H7 (cell line): ENCODE measurements at regions not wholly inside any gene's neighbourhood (a gene's known extent, or its start where the extent isn't known, plus 50 kb on each side); places are given as distances from the start of the nearest gene placed in this dataset.
"Not testable (repeated sequence)": the region's sequence is repeated elsewhere in the genome, so short reads cannot be mapped to it uniquely, and the experiment has no call there.

Source experiments
- DNase-seq: peaks from one replicate; pipeline ENCODE4 v3.0.0; 2012
- H3K27me3 ChIP-seq: 2 replicates; pipeline ENCODE4 v1.6.0; 2011; ENCODE audit warnings: mild to moderate bottlenecking, low read length; ENCODE audit not compliant: control insufficient read depth, insufficient read depth
- H3K36me3 ChIP-seq: replicated peaks from 2 replicates; pipeline ENCODE4 v1.5.1; 2011; ENCODE audit warnings: low read length; ENCODE audit not compliant: control insufficient read depth, insufficient read depth
- H3K4me3 ChIP-seq: 2 replicates; pipeline ENCODE4 v1.5.1; 2011; ENCODE audit warnings: low read depth, mild to moderate bottlenecking, control low read depth, low read length, moderate library complexity; ENCODE audit not compliant: insufficient read depth

DNA sequence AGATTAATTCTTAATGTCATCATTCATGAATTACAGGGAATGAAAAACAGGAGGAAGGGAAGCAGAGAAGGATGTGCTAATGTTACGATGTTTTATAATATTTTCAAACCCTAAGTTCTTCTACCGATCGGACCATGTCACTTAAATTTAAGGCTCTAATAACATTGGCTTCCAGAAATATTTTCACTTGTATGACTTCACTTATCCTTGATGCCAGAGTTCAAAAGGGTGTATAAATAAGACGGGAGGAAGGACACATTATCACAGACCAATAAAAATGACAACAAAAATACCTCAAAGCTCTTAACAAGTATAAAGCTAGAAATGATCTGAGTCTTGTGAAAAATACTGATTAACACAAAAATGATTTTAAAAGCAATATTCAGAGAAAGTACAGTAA lies 370.4 kb upstream of the CITED2 start:
- Histone ChIP-seq H3K4me3 (no peak overlapping the region), H3K27me3 (no peaks in the 10 kb centered on the region), H3K36me3 (no peaks in the 10 kb centered on the region)
- DNase-seq: no peak

DNA sequence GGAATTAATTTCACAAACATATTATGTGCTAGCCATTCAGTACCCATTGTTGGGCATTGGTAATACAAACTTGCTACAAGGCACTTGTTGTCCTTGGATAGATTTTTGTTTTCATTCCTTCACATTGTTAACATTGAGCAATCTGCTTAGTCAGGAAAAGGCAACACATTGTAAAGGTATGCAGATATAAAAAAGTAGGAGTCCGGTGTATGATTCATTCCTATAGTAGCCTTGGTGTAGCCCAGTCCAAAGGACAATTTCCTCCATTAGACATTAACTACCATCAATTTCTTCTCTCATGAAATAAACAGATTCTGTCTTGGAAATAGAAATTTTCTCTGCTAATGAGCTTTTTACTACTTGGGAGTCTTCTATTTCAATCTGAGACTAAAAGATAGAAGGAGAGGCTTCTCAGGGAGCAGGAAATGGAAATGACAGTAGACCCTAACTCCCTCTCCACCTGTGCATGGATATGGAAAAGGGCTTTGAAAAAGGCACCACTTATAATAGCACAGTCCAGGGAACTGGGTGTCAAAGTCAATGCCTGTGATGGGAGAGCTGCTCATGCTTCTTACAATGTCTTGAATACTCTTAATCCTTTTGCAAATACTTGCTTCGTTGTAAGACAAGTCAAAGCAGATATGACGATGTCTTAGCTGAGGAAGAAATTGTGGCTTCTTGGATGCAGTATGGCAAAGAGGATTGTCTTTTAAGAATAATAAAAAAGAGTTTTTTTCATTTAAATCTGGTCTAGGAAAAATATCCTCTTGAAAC lies 369.4 kb upstream of the CITED2 start:
- no peak for DNase-seq
- no peak overlapping the region for H3K4me3 ChIP-seq
- H3K36me3 ChIP-seq: no peaks in the 10 kb centered on the region
- H3K27me3 ChIP-seq: no peaks in the 10 kb centered on the region

DNA sequence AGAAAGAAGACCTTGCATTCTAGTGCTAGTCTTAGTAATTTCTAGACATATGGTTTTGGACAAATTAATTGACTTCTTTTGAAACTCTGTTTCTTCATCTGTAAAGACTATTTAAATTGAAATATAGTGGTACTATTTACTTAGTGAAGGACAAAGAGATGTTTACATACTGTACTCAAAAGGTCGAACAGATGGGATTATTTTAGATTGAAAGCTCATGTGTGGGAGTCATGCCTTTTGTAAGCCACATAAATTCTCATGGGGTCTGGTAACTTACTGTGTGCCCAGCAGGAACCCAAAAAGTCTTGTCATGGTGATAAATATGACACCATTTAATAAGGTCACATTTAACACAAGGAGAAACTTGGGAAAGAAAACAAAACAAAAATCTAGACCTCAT lies 368.2 kb upstream of the CITED2 start:
- DNase-seq: no peak
- H3K36me3 ChIP-seq: no peaks in the 10 kb centered on the region
- no peaks in the 10 kb centered on the region for H3K27me3 ChIP-seq
- no peak overlapping the region for H3K4me3 ChIP-seq

DNA sequence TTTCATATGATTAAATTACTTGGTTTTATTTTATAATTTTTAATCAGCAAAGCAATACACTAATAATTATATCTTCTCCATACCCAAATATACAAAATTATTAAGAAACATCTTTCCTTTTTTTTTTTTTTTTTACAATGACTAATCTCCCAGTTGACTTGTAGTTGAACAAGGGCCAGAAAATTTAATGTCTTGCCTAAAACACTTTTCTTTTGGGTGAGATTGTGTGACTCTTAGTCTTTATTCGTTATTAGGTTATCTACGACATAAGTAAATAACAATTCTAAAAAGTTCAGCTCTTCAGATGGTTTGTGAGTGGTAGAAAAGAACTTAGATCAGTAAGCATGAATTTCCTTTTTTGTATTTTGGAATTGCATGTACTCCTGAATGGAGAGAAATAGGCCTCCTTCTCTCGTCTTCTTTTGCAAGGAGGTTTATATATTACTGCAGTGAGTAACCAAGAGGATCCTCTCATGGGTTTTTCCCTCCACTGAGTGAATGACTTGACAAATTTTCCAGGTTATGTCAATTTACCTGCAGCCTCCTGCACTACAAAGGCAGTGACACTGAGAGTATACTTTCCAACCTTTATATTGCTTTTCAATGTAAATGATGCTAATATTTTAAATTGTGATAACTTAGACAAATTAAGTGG lies 364.5 kb upstream of the CITED2 start:
- no peak for DNase-seq
- H3K27me3 ChIP-seq: no peaks in the 10 kb centered on the region
- no peak overlapping the region for H3K4me3 ChIP-seq
- no peaks in the 10 kb centered on the region for H3K36me3 ChIP-seq

DNA sequence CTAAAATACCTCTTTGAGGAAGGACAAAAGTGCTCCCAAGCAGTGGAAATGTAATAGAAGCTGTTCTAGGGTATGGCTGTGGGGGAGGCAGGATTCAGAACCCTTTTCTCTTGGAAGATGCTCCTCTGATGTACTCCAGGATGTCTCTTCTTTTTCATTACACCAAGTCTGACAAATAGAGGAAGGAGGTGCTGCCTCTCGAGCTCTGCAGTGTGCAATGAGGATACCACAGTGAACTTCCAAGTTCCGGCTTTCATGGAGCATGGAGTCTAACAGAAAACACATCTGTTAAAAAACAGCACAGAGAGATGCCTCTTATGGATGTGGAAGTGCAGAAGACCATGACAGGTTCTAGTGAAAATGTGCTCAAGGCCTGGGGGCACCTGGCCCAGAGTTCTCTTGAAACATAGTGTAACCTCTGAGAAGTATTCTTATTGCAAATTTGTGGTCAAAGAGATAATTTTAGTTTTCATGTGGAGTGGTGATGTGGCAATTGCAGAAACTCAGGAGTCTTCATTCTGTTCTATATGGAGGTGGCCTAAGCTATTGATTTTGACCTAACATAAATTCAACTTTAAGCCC lies 362.0 kb upstream of the CITED2 start:
- no peak overlapping the region for H3K4me3 ChIP-seq
- no peak for DNase-seq

DNA sequence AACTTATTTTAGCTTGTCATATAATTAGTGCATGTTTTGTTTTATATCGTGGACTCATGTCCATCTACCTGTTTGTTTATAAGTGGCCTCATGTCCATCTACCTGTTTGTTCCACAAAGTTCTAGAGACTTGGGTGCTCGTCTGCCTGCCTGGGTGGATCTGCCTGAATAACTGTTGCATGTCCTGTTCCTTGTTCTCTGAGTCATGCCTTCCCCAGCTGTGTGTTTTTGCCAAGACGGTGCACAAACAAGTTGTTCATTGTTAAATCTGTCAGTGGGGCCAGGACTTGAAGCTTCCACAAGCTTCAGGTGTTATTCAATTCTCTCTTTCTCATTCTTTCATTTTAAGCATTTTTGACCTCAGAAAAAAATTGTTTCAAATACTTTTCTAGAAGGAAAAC lies 358.0 kb upstream of the CITED2 start:
- Histone ChIP-seq H3K27me3 (no peaks in the 10 kb centered on the region), H3K4me3 (no peak overlapping the region), H3K36me3 (no peaks in the 10 kb centered on the region)
- DNase-seq: no peak

More for the DNA sequence above, 362.0 kb upstream of the CITED2 start:
- no peaks in the 10 kb centered on the region for H3K27me3 ChIP-seq
- no peaks in the 10 kb centered on the region for H3K36me3 ChIP-seq

DNA sequence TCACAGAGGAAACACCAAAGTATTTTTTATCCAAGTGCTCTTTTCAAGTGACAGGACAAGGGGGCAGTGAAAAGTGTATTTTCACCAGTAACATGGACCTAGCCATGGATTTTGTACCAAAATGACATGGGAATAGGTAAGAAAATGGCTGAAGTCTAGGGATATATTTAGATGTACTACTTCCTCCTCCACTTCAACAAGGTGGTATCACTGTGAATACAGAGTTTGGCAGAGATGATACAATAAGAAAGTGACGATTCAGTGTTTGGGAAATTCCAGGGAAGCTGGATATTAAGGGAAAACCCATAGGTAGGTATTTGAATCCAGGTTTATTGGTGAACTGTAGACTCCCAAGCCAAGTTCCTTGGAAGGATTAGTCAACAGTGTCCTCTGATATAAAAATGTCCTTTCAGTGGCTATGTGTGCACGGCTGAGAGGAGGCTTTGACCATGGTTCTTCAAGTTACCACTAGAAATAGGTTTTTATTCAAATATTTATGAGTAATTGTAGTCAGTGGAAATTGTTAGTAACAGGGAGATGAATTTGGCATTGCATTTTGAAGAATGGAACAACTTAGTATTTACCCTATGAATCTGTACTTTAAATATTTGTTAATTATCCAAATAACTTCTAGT lies 356.0 kb upstream of the CITED2 start:
- Histone ChIP-seq H3K36me3 (no peaks in the 10 kb centered on the region), H3K4me3 (no peak overlapping the region), H3K27me3 (no peaks in the 10 kb centered on the region)
- no peak for DNase-seq

DNA sequence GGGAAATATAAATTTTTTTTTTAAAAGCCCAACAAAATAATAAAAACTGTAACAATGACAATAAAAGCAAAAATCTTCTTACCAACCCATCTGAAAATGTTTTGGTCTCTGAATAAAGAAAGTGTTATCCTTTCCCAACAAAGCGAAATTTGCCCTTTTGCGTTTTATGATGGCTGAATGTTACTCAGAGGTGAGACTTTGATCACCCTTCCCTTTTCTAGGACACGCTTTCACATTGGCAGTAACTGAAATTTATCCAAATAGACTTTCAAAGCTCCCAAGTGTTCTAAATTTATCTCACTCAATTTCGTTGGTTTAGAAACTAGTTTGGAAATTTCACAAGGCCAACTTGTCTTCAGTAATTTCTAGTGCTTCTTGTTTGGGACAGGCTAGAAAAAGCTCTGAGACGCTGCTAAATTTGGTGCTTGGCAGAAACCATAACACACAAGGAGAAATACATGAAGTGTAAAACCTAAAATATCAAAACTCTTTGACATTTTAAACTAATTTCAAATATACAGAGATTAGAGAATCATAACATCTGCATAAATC lies 354.5 kb upstream of the CITED2 start:
- Histone ChIP-seq H3K36me3 (no peaks in the 10 kb centered on the region), H3K27me3 (no peaks in the 10 kb centered on the region), H3K4me3 (no peak overlapping the region)
- no peak for DNase-seq

DNA sequence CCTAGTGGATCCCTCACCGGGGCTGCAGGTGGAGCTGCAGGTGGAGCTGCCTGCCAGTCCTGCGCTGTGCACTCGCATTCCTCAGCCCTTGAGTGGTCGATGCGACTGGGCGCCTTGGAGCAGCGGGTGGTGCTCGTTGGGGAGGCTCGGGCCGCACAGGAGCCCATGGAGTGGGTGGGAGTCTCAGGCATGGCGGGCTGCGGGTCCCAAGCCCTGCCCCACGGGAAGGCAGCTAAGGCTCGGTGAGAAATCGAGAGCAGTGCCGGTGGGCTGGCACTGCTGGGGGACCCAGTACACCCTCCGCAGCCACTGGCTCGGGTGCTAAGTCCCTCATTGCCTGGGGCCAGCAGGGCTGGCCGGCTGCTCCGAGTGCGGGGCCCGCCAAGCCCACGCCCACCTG lies 351.8 kb upstream of the CITED2 start:
- H3K36me3 ChIP-seq, H3K4me3 ChIP-seq, DNase-seq, H3K27me3 ChIP-seq: not testable (repeated sequence)

DNA sequence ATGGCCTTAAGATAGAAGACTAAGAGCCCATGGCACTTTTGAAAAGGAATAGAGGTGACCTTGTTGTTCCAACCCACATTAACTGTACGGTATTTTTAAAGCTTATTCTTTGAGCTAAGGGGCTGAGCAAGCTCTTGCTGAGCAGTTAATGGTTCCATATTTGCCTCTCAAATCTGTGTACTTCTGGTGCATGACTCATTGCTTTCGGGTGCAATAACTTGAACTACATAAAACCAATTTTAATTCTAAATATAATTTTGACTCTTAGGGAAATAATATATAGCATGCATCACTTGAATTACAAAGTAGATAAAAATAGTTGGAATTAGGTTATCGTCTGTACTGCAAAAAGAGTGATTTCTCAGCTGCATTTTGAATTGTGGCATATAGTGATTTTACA lies 348.1 kb upstream of the CITED2 start:
- H3K27me3 ChIP-seq: no peaks in the 10 kb centered on the region
- no peak for DNase-seq
- no peak overlapping the region for H3K4me3 ChIP-seq
- no peaks in the 10 kb centered on the region for H3K36me3 ChIP-seq

DNA sequence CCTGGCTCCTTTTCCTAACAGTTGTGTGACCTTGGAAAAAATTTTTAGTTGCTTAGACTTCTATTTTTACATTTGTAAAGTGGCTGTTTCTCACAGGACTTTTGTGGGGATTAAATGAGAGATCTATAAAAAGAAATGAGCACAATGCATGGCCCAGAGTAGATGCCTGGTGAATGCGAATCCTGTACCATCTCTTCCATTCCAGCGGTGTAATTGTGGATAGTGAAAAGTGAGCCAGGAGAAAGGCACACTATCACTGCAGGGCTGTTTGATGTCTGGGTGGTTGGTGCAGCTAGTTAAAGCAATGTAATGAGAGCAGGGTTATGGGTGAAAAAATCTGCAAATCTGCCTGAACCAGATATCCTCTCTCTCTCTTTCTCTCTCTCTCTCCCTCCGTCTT lies 347.5 kb upstream of the CITED2 start:
- peak; percentile 35 for DNase-seq
- H3K27me3 ChIP-seq: no peaks in the 10 kb centered on the region
- H3K36me3 ChIP-seq: no peaks in the 10 kb centered on the region
- H3K4me3 ChIP-seq: no peak overlapping the region

DNA sequence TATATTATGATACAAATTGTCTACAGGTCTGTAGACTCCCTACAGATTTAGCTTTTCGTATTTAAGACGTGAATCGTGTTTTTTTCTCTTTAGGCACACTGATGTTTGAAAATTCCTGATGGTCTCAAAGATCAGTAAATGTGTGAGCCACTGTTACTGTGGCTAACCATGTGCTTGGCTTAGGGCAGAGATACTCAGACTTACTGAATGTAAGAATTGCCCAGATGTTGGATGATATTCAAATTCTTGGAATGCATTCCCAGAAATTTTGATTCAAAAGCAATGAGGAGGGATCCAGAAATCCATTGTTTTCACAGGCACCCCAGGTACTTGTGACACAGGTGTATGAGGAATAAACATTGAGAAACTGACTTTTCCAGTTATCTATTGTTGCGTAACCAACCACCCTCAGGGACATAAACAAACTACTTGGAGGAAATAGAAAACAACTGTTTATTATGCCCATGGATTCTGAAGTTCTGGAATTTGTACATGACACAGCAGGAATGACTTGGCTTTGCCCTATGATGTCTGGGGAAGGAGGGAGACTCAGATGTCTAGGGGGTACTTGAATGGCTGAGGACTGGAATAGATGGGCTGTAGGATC lies 339.6 kb upstream of the CITED2 start:
- DNase-seq: no peak
- H3K36me3 ChIP-seq: no peaks in the 10 kb centered on the region
- no peaks in the 10 kb centered on the region for H3K27me3 ChIP-seq
- H3K4me3 ChIP-seq: no peak overlapping the region

DNA sequence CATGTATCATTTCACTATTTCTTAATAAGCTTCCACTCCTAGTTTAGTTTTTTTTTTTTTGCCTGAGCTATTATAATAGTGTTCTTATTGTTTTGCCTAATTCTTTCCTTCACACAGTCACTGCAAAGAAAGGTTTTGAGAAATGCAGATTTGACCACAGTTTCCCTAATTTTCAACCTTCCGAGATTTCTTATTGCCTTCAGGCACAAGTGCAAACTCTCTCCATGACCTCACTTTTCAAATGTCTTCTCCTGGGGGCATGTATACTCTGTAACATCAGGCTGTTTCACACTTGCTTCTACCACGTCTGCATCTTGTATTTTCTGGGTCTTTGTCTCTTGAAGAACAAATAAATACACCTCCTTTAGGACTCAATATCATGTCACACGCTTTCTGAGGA lies 339.0 kb upstream of the CITED2 start:
- no peak for DNase-seq
- H3K36me3 ChIP-seq: no peaks in the 10 kb centered on the region
- H3K27me3 ChIP-seq: no peaks in the 10 kb centered on the region
- H3K4me3 ChIP-seq: no peak overlapping the region

DNA sequence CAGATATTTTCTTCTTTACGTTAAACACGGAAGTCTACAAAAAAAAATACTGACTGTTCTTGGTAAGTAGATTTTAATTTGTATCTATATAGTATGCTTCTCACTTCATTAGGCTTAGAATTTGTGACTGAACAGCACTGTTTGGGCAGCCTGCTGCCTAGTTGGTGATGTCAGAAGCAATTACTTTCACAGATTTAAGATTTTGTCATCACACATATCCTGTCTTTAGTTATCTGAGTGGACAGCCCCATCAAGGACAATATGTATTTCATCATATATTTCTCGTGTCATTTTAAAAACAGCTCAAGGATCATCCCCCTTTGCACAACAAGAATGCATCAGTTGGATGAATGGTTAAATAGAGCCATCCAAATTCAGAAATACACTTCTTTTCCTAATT lies 338.4 kb upstream of the CITED2 start:
- Histone ChIP-seq H3K36me3 (no peaks in the 10 kb centered on the region), H3K27me3 (no peaks in the 10 kb centered on the region), H3K4me3 (no peak overlapping the region)
- no peak for DNase-seq
